Thyroid gland (tissue), 4 donors: ENCODE measurements at regions not wholly inside any gene's neighbourhood (a gene's known extent, or its start where the extent isn't known, plus 50 kb on each side); places are given as distances from the start of the nearest gene placed in this dataset.

Source experiments
- POLR2A ChIP-seq, 2 donors: fragments of 450-650 bp; IDR thresholded peaks; one replicate each; pipeline ENCODE4 v1.6.1; 2017; ENCODE audit warnings: antibody characterized with exemption in 2 of 2, mild to moderate bottlenecking in 2 of 2, moderate library complexity in 1 of 2
- TF ChIP-seq, protein P1 (sequence below), 6 experiments: fragments of 200-600 bp in 3 of 6; fragments of 450-650 bp in 3 of 6; sonication (generic) in 3 of 6; IDR thresholded peaks; one replicate each; pipeline ENCODE4 v1.5.1; 2016 to 2019; ENCODE audit warnings: antibody characterized with exemption in 6 of 6, mild to moderate bottlenecking in 2 of 6, inconsistent platforms in 1 of 6, moderate library complexity in 1 of 6

DNA sequence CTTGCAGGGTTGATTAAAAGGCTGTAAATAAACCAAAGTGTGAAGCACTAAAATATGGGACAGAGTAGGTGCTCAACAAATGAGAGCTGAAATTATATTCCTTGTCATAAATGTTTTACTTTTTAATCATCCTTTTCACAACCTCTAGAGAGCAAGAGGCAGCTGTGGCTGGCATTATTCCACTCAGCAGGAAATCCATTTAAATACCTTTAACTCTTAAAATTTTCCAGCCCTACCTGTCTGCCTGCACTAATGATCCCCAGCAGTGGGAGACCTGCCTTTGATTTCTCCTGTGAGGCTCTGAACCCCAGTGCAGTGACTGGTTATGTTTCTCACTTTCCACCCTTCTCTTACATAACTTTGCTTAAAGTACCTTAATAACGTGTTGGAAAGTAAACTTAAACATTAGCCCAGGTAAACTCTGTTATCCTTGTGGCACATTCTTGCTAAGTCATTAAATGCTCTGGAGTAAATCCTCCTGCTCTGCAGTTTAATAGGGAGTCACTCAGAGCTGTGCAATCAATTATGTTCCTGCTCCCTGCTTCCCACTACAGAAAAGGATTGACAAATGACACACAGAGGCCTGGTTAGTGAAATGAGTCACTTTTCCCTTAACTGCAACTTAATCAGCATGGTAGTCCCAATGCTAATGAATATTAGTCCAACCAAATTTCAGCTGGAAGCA, 755.7 kb upstream of the USP15 start:
- TF ChIP-seq, protein P1, sequence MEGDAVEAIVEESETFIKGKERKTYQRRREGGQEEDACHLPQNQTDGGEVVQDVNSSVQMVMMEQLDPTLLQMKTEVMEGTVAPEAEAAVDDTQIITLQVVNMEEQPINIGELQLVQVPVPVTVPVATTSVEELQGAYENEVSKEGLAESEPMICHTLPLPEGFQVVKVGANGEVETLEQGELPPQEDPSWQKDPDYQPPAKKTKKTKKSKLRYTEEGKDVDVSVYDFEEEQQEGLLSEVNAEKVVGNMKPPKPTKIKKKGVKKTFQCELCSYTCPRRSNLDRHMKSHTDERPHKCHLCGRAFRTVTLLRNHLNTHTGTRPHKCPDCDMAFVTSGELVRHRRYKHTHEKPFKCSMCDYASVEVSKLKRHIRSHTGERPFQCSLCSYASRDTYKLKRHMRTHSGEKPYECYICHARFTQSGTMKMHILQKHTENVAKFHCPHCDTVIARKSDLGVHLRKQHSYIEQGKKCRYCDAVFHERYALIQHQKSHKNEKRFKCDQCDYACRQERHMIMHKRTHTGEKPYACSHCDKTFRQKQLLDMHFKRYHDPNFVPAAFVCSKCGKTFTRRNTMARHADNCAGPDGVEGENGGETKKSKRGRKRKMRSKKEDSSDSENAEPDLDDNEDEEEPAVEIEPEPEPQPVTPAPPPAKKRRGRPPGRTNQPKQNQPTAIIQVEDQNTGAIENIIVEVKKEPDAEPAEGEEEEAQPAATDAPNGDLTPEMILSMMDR (IDR thresholded peaks at IDR 0.05) = no peak
- TF ChIP-seq POLR2A (IDR thresholded peaks at IDR 0.05) = no peak
